H1 (cell line): ENCODE measurements at regions not wholly inside any gene's neighbourhood (a gene's known extent, or its start where the extent isn't known, plus 50 kb on each side); places are given as distances from the start of the nearest gene placed in this dataset.

ENCODE experiments used
- CTCF ChIA-PET: fragments of 300-600 bp; sonication (Branson Sonifier 250); formaldehyde crosslinking; loops from one replicate; lab custom pipeline; 2021; ENCODE audit not compliant: partially characterized antibody; lab: Charles Lee
- POLR2A ChIA-PET: fragments of 300-600 bp; sonication (Branson Sonifier 250); formaldehyde crosslinking; loops from one replicate; lab custom pipeline; 2021; ENCODE audit warnings: inconsistent platforms; ENCODE audit not compliant: partially characterized antibody; lab: Charles Lee
- DNase-seq, 2 experiments: peaks; one replicate each; pipeline versions ENCODE4 v3.0.0 to v3.0.0-alpha.2; 2010 to 2022; ENCODE audit warnings: low spot score in 2 of 2, low read depth in 1 of 2, mixed read lengths in 1 of 2
- FAIRE-seq: peaks from 2 replicates; lab custom pipeline; 2011; peaks lifted over from hg19 to GRCh38; lab: Jason Lieb, UNC
- H2AFZ ChIP-seq: 2 replicates; pipeline ENCODE4 v1.8.1; 2012; ENCODE audit warnings: low read length, inconsistent platforms
- H2AK5ac ChIP-seq: 2 replicates; pipeline ENCODE4 v1.6.1; 2013; ENCODE audit warnings: low read depth, low read length
- H2BK120ac ChIP-seq: replicated peaks from 2 replicates; pipeline ENCODE3; 2013; ENCODE audit warnings: low read depth, low read length, inconsistent platforms
- H2BK12ac ChIP-seq: 2 replicates; pipeline ENCODE4 v1.6.1; 2013; ENCODE audit warnings: low read depth, low read length
- H2BK15ac ChIP-seq: 2 replicates; pipeline ENCODE4 v1.6.1; 2013; ENCODE audit warnings: low read length
- H2BK20ac ChIP-seq: 2 replicates; pipeline ENCODE4 v1.6.1; 2013; ENCODE audit warnings: low read length
- H2BK5ac ChIP-seq: 2 replicates; pipeline ENCODE4 v1.6.1; 2013; ENCODE audit warnings: low read depth, low read length
- H3K14ac ChIP-seq: 2 replicates; pipeline ENCODE4 v1.6.1; 2013; ENCODE audit warnings: inconsistent platforms; ENCODE audit not compliant: insufficient read length
- H3K18ac ChIP-seq: 2 replicates; pipeline ENCODE4 v1.6.1; 2013; ENCODE audit warnings: low read length; ENCODE audit errors: extremely low read depth
- H3K23ac ChIP-seq: 2 replicates; pipeline ENCODE4 v1.6.1; 2013; ENCODE audit warnings: inconsistent platforms; ENCODE audit not compliant: insufficient read length
- H3K23me2 ChIP-seq: 2 replicates; pipeline ENCODE4 v1.6.1; 2013; ENCODE audit warnings: low read depth, low read length
- H3K27ac ChIP-seq: 2 replicates; pipeline ENCODE4 v1.6.1; 2011; ENCODE audit warnings: low read depth, low read length, inconsistent platforms
- H3K27me3 ChIP-seq, 4 experiments: replicated peaks in 1 of 4; 1 replicate in 1 of 4; 2 replicates in 3 of 4; pipeline versions ENCODE4 v1.6.1 to v1.8.1; 2011 to 2013; ENCODE audit warnings: low read length in 3 of 4, mild to moderate bottlenecking in 3 of 4, inconsistent platforms in 2 of 4, mixed read lengths in 2 of 4, moderate library complexity in 1 of 4; ENCODE audit not compliant: control insufficient read depth in 3 of 4, insufficient read depth in 3 of 4; ENCODE audit errors: extremely low read depth in 1 of 4
- H3K36me3 ChIP-seq, 4 experiments: 2 replicates each; pipeline versions ENCODE4 v1.6.1 to v1.8.1; 2011 to 2013; ENCODE audit warnings: mild to moderate bottlenecking in 4 of 4, low read length in 3 of 4, moderate library complexity in 2 of 4, control low read depth in 1 of 4, inconsistent platforms in 1 of 4; ENCODE audit not compliant: insufficient read depth in 4 of 4, control insufficient read depth in 2 of 4
- H3K4ac ChIP-seq: replicated peaks from 2 replicates; pipeline ENCODE3; 2013; ENCODE audit warnings: low read length, low read depth, mixed read lengths, inconsistent platforms; ENCODE audit not compliant: insufficient read length
- H3K4me1 ChIP-seq, 4 experiments: replicated peaks in 1 of 4; 1 replicate in 1 of 4; 2 replicates in 3 of 4; pipeline versions ENCODE4 v1.6.1 to v1.8.1; 2011 to 2013; ENCODE audit warnings: low read length in 3 of 4, inconsistent platforms in 2 of 4, mixed read lengths in 1 of 4; ENCODE audit not compliant: insufficient read depth in 4 of 4, control insufficient read depth in 3 of 4
- H3K4me2 ChIP-seq, 2 experiments: 2 replicates each; pipeline versions ENCODE4 v1.6.1 to v1.8.1; 2011 to 2013; ENCODE audit warnings: low read depth in 2 of 2, low read length in 2 of 2, control low read depth in 1 of 2, inconsistent platforms in 1 of 2, mild to moderate bottlenecking in 1 of 2; ENCODE audit not compliant: insufficient read depth in 1 of 2
- H3K4me3 ChIP-seq, 4 experiments: fragments of 200-600, 300-600 bp in 1 of 4; sonication (generic), shearing (Covaris generic), sonication (Bioruptor Twin) in 1 of 4; 2 replicates each; pipeline versions ENCODE4 v1.5.1 to v1.8.1; 2011 to 2016; ENCODE audit warnings: low read length in 4 of 4, low read depth in 3 of 4, control low read depth in 2 of 4, inconsistent platforms in 2 of 4, mild to moderate bottlenecking in 2 of 4, mixed read lengths in 1 of 4, moderate library complexity in 1 of 4; ENCODE audit not compliant: insufficient read depth in 2 of 4; ENCODE audit errors: extremely low read depth in 1 of 4
- H3K56ac ChIP-seq: replicated peaks from 2 replicates; pipeline ENCODE3; 2013; ENCODE audit warnings: low read depth, mild to moderate bottlenecking, mixed read lengths, low read length, inconsistent platforms; ENCODE audit not compliant: insufficient read length
- H3K79me1 ChIP-seq: 2 replicates; pipeline ENCODE4 v1.6.1; 2013; ENCODE audit warnings: low read depth, low read length, control low read depth
- H3K79me2 ChIP-seq, 2 experiments: 2 replicates each; pipeline versions ENCODE4 v1.6.1 to v1.8.1; 2012 to 2013; ENCODE audit warnings: low read length in 2 of 2, mild to moderate bottlenecking in 2 of 2, inconsistent platforms in 1 of 2; ENCODE audit not compliant: insufficient read depth in 2 of 2, control insufficient read depth in 1 of 2
- H3K9ac ChIP-seq, 4 experiments: replicated peaks in 1 of 4; 1 replicate in 1 of 4; 2 replicates in 3 of 4; pipeline versions ENCODE4 v1.6.1 to v1.8.1; 2011 to 2013; ENCODE audit warnings: low read depth in 3 of 4, low read length in 3 of 4, control low read depth in 2 of 4, mild to moderate bottlenecking in 2 of 4, moderate library complexity in 2 of 4, inconsistent platforms in 1 of 4; ENCODE audit errors: extremely low read depth in 1 of 4
- H3K9me3 ChIP-seq, 2 experiments: 2 replicates each; pipeline versions ENCODE4 v1.6.1 to v1.8.1; 2012 to 2013; ENCODE audit warnings: mild to moderate bottlenecking in 2 of 2, moderate library complexity in 2 of 2, control low read depth in 1 of 2, inconsistent platforms in 1 of 2, low read depth in 1 of 2, low read length in 1 of 2, mixed read lengths in 1 of 2; ENCODE audit not compliant: insufficient read depth in 2 of 2
- H4K20me1 ChIP-seq, 2 experiments: replicated peaks in 1 of 2; 2 replicates each; pipeline versions ENCODE3 to v1.8.1; 2011 to 2013; ENCODE audit warnings: inconsistent platforms in 2 of 2, low read length in 2 of 2, mild to moderate bottlenecking in 1 of 2; ENCODE audit not compliant: insufficient read depth in 2 of 2, control insufficient read depth in 1 of 2
- H4K5ac ChIP-seq: 2 replicates; pipeline ENCODE4 v1.6.1; 2013; ENCODE audit warnings: low read length, low read depth, mixed read lengths, inconsistent platforms; ENCODE audit not compliant: insufficient read length
- H4K8ac ChIP-seq: 2 replicates; pipeline ENCODE4 v1.8.0; 2013; ENCODE audit warnings: mild to moderate bottlenecking, moderate library complexity, low read length, inconsistent platforms; ENCODE audit not compliant: insufficient read depth; ENCODE audit errors: extremely low read depth
- H4K91ac ChIP-seq: replicated peaks from 2 replicates; pipeline ENCODE3; 2013; ENCODE audit warnings: low read length, mixed read lengths, inconsistent platforms; ENCODE audit not compliant: insufficient read length
- EZH2 ChIP-seq: fragments of 200-600 bp; sonication (generic); IDR thresholded peaks from 2 replicates; pipeline ENCODE4 v1.7.1; 2012; ENCODE audit warnings: low read depth, mild to moderate bottlenecking, moderate library complexity, low read length, inconsistent platforms; ENCODE audit not compliant: severe bottlenecking
- HDAC2 ChIP-seq, 2 experiments: fragments of 300-600 bp in 1 of 2; sonication (generic) in 1 of 2; IDR thresholded peaks; 2 replicates each; pipeline ENCODE4 v1.6.1; 2011 to 2012; ENCODE audit warnings: low read depth in 2 of 2, low read length in 2 of 2, mild to moderate bottlenecking in 2 of 2, moderate library complexity in 2 of 2, borderline replicate concordance in 1 of 2, inconsistent platforms in 1 of 2
- JUND ChIP-seq: IDR thresholded peaks from 2 replicates; pipeline ENCODE4 v1.6.1; 2011; ENCODE audit warnings: mild to moderate bottlenecking, improper control_type of control experiment, low read length
- MAX ChIP-seq: IDR thresholded peaks from 2 replicates; pipeline ENCODE4 v1.6.1; 2012; ENCODE audit warnings: inconsistent platforms
- RNF2 ChIP-seq: fragments of 200-900, 300-1000 bp; sonication (generic); IDR thresholded peaks from 2 replicates; pipeline ENCODE4 v1.7.1; 2016; ENCODE audit warnings: borderline replicate concordance, low read depth, mild to moderate bottlenecking, antibody characterized with exemption, low read length; ENCODE audit not compliant: poor library complexity, severe bottlenecking; ENCODE audit errors: missing control alignments
- WGBS, 2 experiments: shearing (Covaris generic) in 1 of 2; methylation state at CpG; one replicate each; pipeline versions ENCODE4 v1.1.6 to v1.1.7; 2013 to 2015; ENCODE audit warnings: low lambda C conversion rate in 2 of 2, mixed read lengths in 2 of 2, inconsistent platforms in 1 of 2, low coverage in 1 of 2, missing lambda C conversion rate in 1 of 2; ENCODE audit not compliant: insufficient replicate concordance in 2 of 2, insufficient coverage in 1 of 2, insufficient read length in 1 of 2; ENCODE audit errors: extremely low coverage in 1 of 2, missing lambda C conversion rate in 1 of 2; 5-methylcytosine and 5-hydroxymethylcytosine counted together

- no peak for FAIRE-seq
- no peak for TF ChIP-seq JUND
- TF ChIP-seq RNF2 = no peak
- TF ChIP-seq EZH2 = no peak
- TF ChIP-seq HDAC2 (IDR thresholded peaks at IDR 0.05; ENCODE audit: borderline replicate concordance in 1 of 2, low read depth in 2 of 2, low read length in 2 of 2) = no peak
- TF ChIP-seq MAX = no peak
- no peak overlapping the region for H2BK20ac ChIP-seq
- no peaks in the 10 kb centered on the region for H4K20me1 ChIP-seq
- no peak overlapping the region for H4K5ac ChIP-seq
- no peak overlapping the region for H4K8ac ChIP-seq
- no peak overlapping the region for H2AK5ac ChIP-seq
- no peak overlapping the region for H3K4me3 ChIP-seq
- H2BK15ac ChIP-seq = no peak overlapping the region
- no peak overlapping the region for H3K4me2 ChIP-seq
- H2BK120ac ChIP-seq = no peak overlapping the region
- POLR2A ChIA-PET = no interaction called here
- H4K91ac ChIP-seq = no peak overlapping the region
- no peak overlapping the region for H3K14ac ChIP-seq
- H3K27me3 ChIP-seq = no peaks in the 10 kb centered on the region
- no peak overlapping the region for H3K56ac ChIP-seq
- H3K27ac ChIP-seq = no peak overlapping the region
- H3K9me3 ChIP-seq = 0 out of 4 replicates have a peak, but pooled peaks cover 0 to 4% of the 10 kb centered on the region in 2 experiments
- DNase-seq = no peak
- CTCF ChIA-PET = no interaction called here
- no peaks in the 10 kb centered on the region for H3K79me1 ChIP-seq
- H3K79me2 ChIP-seq = no peaks in the 10 kb centered on the region
- no peak overlapping the region for H3K18ac ChIP-seq
- no peak overlapping the region for H3K9ac ChIP-seq
- no peak overlapping the region for H2BK12ac ChIP-seq
- no peak overlapping the region for H3K4ac ChIP-seq
- no peaks in the 10 kb centered on the region; the same call in 1 of the 2 replicates for H3K23me2 ChIP-seq
- no peaks in the 10 kb centered on the region for H3K36me3 ChIP-seq
- H3K23ac ChIP-seq = no peak overlapping the region
- H2AFZ ChIP-seq = no peak overlapping the region
- H3K4me1 ChIP-seq = peaks cover 0 to 2% (median under 1%) of the 10 kb centered on the region in 4 experiments; a peak in 3 of 7 replicates
- H2BK5ac ChIP-seq = no peak overlapping the region
- WGBS, 2 experiments = 89% methylated on average over 1 of the region's 1 CpG; no CpG with 5 or more reads in 1 of the 2 experiments
These were observed 138.1 kb upstream of the ADAMTSL1 start for GRCh38 chr9:18335825-18336224.
